BLaER1 (cell line): ENCODE measurements at regions not wholly inside any gene's neighbourhood (a gene's known extent, or its start where the extent isn't known, plus 50 kb on each side); places are given as distances from the start of the nearest gene placed in this dataset.

Experiments
- H3K27ac ChIP-seq: shearing (Covaris generic); formaldehyde crosslinking; 2 replicates; pipeline ENCODE4 v1.8.1; 2022
- H3K27me3 ChIP-seq: shearing (Covaris generic); formaldehyde crosslinking; 2 replicates; pipeline ENCODE4 v1.8.1; 2022
- H3K36me3 ChIP-seq: shearing (Covaris generic); formaldehyde crosslinking; 2 replicates; pipeline ENCODE4 v1.8.1; 2022
- H3K4me1 ChIP-seq: shearing (Covaris generic); formaldehyde crosslinking; 2 replicates; pipeline ENCODE4 v1.8.1; 2022
- H3K4me2 ChIP-seq: shearing (Covaris generic); formaldehyde crosslinking; 2 replicates; pipeline ENCODE4 v1.8.1; 2022
- H3K4me3 ChIP-seq: shearing (Covaris generic); formaldehyde crosslinking; 2 replicates; pipeline ENCODE4 v1.8.1; 2022
- H3K9ac ChIP-seq: shearing (Covaris generic); formaldehyde crosslinking; 2 replicates; pipeline ENCODE4 v1.8.1; 2022
- H3K9me3 ChIP-seq: shearing (Covaris generic); formaldehyde crosslinking; 2 replicates; pipeline ENCODE4 v1.8.1; 2022
- H4K20me1 ChIP-seq: shearing (Covaris generic); formaldehyde crosslinking; 2 replicates; pipeline ENCODE4 v1.8.1; 2022
- Cebpa-rat ChIP-seq: shearing (Covaris generic); IDR thresholded peaks from 2 replicates; pipeline ENCODE4 v1.8.1; 2022

DNA sequence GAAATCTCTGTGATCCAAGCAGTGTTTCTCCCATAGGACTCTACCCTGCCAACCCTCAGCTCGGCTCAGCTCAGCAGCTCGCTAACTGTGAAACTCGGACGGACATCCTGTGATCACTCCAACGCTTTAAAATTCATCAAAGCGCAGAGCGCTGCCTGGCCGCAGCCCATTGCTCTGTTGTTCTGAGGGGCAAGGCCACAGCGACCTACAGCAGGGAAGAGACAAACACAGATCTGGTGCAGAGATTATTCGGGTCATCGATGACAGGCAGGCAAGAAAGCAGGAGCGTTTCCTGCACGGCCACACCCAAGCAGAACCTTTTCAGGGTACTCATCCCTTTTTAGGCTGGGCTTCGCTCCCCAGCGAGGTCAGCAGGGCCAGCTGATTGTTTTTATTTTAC is 72.1 kb downstream of the INSIG1 start:
- Histone ChIP-seq H3K27ac (peak overlapping the region; percentile 80), H4K20me1 (peaks cover 22% of the 10 kb centered on the region), H3K4me1 (peaks cover 76% of the 10 kb centered on the region), H3K9me3 (no peaks in the 10 kb centered on the region), H3K36me3 (no peaks in the 10 kb centered on the region), H3K27me3 (peaks cover 46% of the 10 kb centered on the region), H3K4me2 (peak overlapping the region; percentile 96), H3K9ac (peak overlapping the region; percentile 60), H3K4me3 (0 out of 2 replicates have a peak overlapping the region, but pooled peaks have one; percentile 44)
- no peak for TF ChIP-seq Cebpa-rat

DNA sequence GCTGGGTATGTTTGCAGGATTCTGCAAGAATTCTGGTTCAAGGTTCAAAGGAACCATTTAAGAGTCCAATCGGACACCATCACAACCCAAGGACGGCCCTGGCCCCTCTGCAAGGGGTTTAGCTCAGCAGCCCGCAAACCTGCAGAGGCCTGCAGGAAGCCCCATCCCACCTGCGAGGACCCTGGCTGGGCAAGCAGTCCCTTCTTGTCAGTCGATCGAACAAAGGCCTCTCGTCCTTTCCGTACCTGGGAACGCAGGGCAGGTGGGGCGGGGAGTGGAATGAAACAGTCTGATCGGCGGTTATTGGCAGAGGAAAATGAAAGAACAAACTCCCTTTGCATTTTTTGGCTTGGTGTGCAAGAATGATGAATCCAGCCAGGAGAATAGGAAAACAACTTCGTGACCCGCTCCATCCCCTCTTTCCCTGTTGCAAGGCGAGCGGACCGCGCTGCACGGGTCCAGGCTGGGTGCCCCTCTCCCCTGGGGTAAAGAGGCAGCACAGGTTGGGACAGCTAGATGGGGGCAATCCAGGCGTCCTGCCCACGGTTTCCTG is 73.7 kb downstream of the INSIG1 start:
- Histone ChIP-seq H3K36me3 (no peaks in the 10 kb centered on the region), H3K4me2 (peak overlapping the region; percentile 96), H3K27ac (peak overlapping the region; percentile 80), H3K27me3 (peaks cover 63% of the 10 kb centered on the region), H3K9me3 (no peaks in the 10 kb centered on the region), H4K20me1 (peaks cover 39% of the 10 kb centered on the region), H3K4me3 (peak overlapping the region; percentile 62), H3K9ac (peak overlapping the region; percentile 74), H3K4me1 (peaks cover 80% of the 10 kb centered on the region)
- TF ChIP-seq Cebpa-rat: no peak

DNA sequence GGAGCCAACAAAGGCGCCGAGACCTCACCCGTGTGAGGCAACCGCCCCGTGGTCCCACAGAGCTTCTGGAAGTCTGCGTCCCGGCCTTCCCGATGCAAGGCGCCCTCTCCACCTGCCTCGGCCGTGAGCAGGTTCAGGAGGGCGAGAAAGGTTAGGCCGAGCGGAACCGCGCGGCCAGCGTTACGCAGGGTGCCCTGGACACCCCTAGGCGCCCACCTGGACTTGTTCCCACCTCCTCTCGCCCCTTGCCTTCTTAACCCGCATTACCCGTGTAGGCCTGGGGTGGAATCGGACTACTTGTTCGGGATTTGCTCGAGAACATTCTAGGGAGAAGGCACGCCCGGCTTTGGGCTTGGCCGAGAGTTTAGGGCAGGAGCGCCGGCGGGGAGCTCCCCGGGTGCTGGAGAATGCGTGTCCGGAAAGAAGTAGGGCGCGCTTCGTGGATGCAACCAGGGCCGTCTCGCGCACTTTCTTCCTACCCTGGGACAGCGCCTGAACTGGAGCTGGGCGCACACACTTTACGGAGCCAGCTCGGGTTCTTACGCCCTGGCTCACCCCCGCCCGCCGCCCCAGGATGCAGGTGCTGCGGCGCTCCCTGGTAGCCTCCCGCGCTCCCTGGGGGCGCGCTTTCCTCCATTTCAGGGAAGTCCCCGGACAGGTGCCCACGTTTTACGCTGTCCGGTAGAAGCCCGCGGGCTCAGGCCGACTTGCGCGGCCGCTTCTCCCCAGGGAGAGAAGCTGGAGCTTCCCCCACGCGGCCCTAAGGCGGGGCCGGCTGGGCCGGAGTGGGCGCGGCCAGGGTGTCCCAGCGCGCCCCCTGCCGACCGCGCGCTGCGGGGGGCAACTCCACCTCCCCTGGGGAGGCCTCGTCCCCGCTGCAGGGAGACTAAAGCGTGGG is 74.5 kb downstream of the INSIG1 start:
- TF ChIP-seq Cebpa-rat: no peak
- H3K27me3 ChIP-seq: peaks cover 70% of the 10 kb centered on the region
- peak overlapping the region; percentile 96 for H3K4me2 ChIP-seq
- peak overlapping the region; percentile 80 for H3K27ac ChIP-seq
- no peaks in the 10 kb centered on the region for H3K9me3 ChIP-seq
- H3K4me1 ChIP-seq: peaks cover 80% of the 10 kb centered on the region
- H3K9ac ChIP-seq: peak overlapping the region; percentile 74
- H3K36me3 ChIP-seq: no peaks in the 10 kb centered on the region
- H3K4me3 ChIP-seq: peak overlapping the region; percentile 62
- H4K20me1 ChIP-seq: peaks cover 46% of the 10 kb centered on the region

DNA sequence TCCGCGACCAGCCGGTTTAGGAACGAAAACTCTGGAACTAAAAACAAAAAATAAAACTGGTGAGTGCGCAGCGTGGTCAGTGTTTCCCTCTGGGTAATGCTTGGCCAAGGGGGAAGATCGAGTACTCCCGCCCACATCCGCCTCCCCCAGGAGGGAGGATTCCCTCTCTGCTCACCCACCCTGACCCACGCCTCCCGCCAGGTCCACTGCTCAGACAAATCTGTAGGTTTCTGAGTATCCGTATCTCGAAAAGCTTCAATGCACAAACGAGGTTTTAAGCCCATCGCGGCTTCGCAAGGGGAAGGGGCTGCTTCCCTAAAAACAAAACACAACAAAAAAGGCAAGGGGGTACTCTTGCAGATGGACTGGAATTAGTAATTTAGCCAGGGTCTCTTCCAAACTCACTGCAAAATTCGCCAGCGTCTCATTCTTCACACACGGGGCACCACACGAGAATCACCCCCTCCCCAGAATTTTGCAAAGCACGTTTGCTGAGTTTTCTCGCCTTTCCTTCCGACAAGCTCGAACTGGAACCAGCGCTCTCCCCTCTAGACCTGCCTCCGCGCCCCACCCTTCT is 75.2 kb downstream of the INSIG1 start:
- Histone ChIP-seq H3K4me3 (peak overlapping the region; percentile 62), H4K20me1 (peaks cover 53% of the 10 kb centered on the region), H3K27me3 (peaks cover 77% of the 10 kb centered on the region), H3K4me2 (peak overlapping the region; percentile 96), H3K4me1 (peaks cover 86% of the 10 kb centered on the region), H3K27ac (peak overlapping the region; percentile 80), H3K36me3 (no peaks in the 10 kb centered on the region), H3K9me3 (no peaks in the 10 kb centered on the region), H3K9ac (peak overlapping the region; percentile 74; the same call in 1 of the 2 replicates)
- no peak for TF ChIP-seq Cebpa-rat

- peak overlapping the region; percentile 62 for H3K4me3 ChIP-seq
- H3K9me3 ChIP-seq: no peaks in the 10 kb centered on the region
- H3K27ac ChIP-seq: peak overlapping the region; percentile 80
- H3K4me1 ChIP-seq: peaks cover 85% of the 10 kb centered on the region
- H3K36me3 ChIP-seq: no peaks in the 10 kb centered on the region
- H3K9ac ChIP-seq: peak overlapping the region; percentile 74
- H3K27me3 ChIP-seq: peaks cover 85% of the 10 kb centered on the region
- peaks cover 61% of the 10 kb centered on the region for H4K20me1 ChIP-seq
- peak overlapping the region; percentile 96 for H3K4me2 ChIP-seq
- TF ChIP-seq Cebpa-rat: no peak
These were observed 75.9 kb downstream of the INSIG1 start for GRCh38 chr7:155373359-155374273.

- peak overlapping the region; percentile 74 for H3K9ac ChIP-seq
- no peak for TF ChIP-seq Cebpa-rat
These were observed 76.9 kb downstream of the INSIG1 start for GRCh38 chr7:155374276-155375252.

DNA sequence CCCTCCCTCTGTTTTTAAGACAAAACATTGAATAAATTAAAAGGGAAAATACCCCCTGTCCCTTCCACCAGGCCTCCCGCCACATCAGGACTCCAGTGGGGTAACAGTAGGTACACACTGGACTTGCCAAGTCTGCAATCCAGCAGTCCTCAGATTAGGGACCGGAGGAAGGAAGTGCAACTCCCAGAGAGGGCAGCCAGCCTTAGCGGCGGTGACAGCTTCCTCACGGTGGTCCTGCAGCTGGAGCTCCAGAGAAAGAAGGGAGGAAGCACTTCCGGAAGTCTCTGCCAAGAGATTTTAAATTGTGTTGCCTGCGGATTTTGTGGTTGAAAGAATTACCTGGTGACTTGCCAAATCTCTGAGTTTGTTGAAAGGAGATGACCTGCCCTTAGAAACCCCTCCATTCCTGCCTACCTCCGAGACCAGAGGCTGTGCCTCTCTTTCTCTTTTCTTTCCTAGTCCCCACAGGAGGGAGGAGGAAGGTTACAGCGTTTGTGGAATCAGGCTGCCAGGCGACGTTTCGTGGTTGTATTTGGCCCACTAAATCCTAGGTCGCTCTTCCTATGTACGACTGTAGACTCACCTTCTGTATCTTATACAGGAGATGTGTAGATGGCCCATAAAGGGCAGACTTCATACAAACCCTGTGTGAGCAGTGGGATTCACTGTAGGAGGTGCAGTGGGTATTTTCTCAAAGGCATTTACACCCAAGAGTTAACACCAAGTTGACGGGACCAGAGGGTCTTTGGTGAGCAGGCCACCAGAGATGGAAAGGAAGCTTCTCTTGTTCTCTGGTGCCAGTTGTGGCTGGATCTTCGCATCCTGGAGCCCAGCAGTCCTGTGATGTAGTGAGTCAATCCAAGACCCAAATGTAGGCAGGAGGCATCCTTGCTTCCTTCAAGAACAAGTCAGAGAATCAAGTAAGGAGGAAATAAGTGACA is 77.9 kb downstream of the INSIG1 start:
- Histone ChIP-seq H3K4me3 (peak overlapping the region; percentile 62), H3K36me3 (no peaks in the 10 kb centered on the region), H3K27me3 (peaks cover 100% of the 10 kb centered on the region), H3K9me3 (no peaks in the 10 kb centered on the region), H3K4me2 (peak overlapping the region; percentile 96), H3K4me1 (peaks cover 65% of the 10 kb centered on the region), H3K9ac (no peak overlapping the region), H3K27ac (no peak overlapping the region), H4K20me1 (peaks cover 79% of the 10 kb centered on the region)
- no peak for TF ChIP-seq Cebpa-rat

More at GRCh38 chr7:155374276-155375252, 76.9 kb downstream of the INSIG1 start:
- peaks cover 76% of the 10 kb centered on the region for H3K4me1 ChIP-seq
- H3K4me3 ChIP-seq: peak overlapping the region; percentile 62
- no peaks in the 10 kb centered on the region for H3K9me3 ChIP-seq
- H3K27me3 ChIP-seq: peaks cover 94% of the 10 kb centered on the region
- H3K36me3 ChIP-seq: no peaks in the 10 kb centered on the region
- peak overlapping the region; percentile 96 for H3K4me2 ChIP-seq
- peaks cover 70% of the 10 kb centered on the region for H4K20me1 ChIP-seq
- peak overlapping the region; percentile 39; the same call in 1 of the 2 replicates for H3K27ac ChIP-seq
